Keratinocyte (primary cell): ENCODE measurements at regions not wholly inside any gene's neighbourhood (a gene's known extent, or its start where the extent isn't known, plus 50 kb on each side); places are given as distances from the start of the nearest gene placed in this dataset.

Source experiments
- DNase-seq: peaks from one replicate; pipeline ENCODE4 v3.0.0-alpha.2; 2011; ENCODE audit warnings: low read depth, missing footprints, low spot score
- FAIRE-seq: peaks from 2 replicates; lab custom pipeline; 2011; peaks lifted over from hg19 to GRCh38; lab: Jason Lieb, UNC
- H2AFZ ChIP-seq: 2 replicates; pipeline ENCODE4 v1.6.0; 2012; ENCODE audit warnings: low read length, control low read depth, inconsistent platforms; ENCODE audit not compliant: control insufficient read depth
- H3K27ac ChIP-seq: 2 replicates; pipeline ENCODE4 v1.5.1; 2011; ENCODE audit warnings: low read length; ENCODE audit not compliant: control insufficient read depth, insufficient read depth
- H3K27me3 ChIP-seq: 3 replicates; pipeline ENCODE4 v1.6.0; 2011; ENCODE audit warnings: low read length; ENCODE audit not compliant: control insufficient read depth, insufficient read depth; ENCODE audit errors: extremely low read depth
- H3K36me3 ChIP-seq, 2 experiments: 2 replicates in 1 of 2; 3 replicates in 1 of 2; pipeline ENCODE4 v1.5.1; 2011; ENCODE audit warnings: low read length in 2 of 2, mild to moderate bottlenecking in 1 of 2; ENCODE audit not compliant: control insufficient read depth in 2 of 2, insufficient read depth in 2 of 2; ENCODE audit errors: extremely low read depth in 1 of 2
- H3K4me1 ChIP-seq: 3 replicates; pipeline ENCODE4 v1.5.1; 2011; ENCODE audit warnings: low read length; ENCODE audit not compliant: control insufficient read depth, insufficient read depth; ENCODE audit errors: extremely low read depth
- H3K4me2 ChIP-seq: 3 replicates; pipeline ENCODE4 v1.6.0; 2011; ENCODE audit warnings: low read depth, low read length; ENCODE audit not compliant: control insufficient read depth, insufficient read depth; ENCODE audit errors: extremely low read depth
- H3K4me3 ChIP-seq, 3 experiments: fragments of 200-600 bp in 1 of 3; sonication (generic) in 1 of 3; 2 replicates in 2 of 3; 3 replicates in 1 of 3; pipeline ENCODE4 v1.5.1; 2011 to 2016; ENCODE audit warnings: low read length in 3 of 3, mild to moderate bottlenecking in 3 of 3, control low read depth in 2 of 3, inconsistent platforms in 1 of 3, low read depth in 1 of 3, mixed read lengths in 1 of 3, mixed run types in 1 of 3, moderate library complexity in 1 of 3; ENCODE audit not compliant: control insufficient read depth in 2 of 3, insufficient read depth in 2 of 3; ENCODE audit errors: extremely low read depth in 1 of 3
- H3K79me2 ChIP-seq: 2 replicates; pipeline ENCODE4 v1.6.0; 2012; ENCODE audit warnings: low read length; ENCODE audit not compliant: control insufficient read depth, insufficient read depth
- H3K9ac ChIP-seq: 3 replicates; pipeline ENCODE4 v1.6.0; 2011; ENCODE audit warnings: low read length; ENCODE audit not compliant: control insufficient read depth, insufficient read depth; ENCODE audit errors: extremely low read depth
- H3K9me1 ChIP-seq: 3 replicates; pipeline ENCODE4 v1.6.0; 2011; ENCODE audit warnings: low read length; ENCODE audit not compliant: control insufficient read depth, insufficient read depth; ENCODE audit errors: extremely low read depth
- H3K9me3 ChIP-seq: 2 replicates; pipeline ENCODE4 v1.5.1; 2012; ENCODE audit warnings: low read depth, low read length; ENCODE audit not compliant: control insufficient read depth
- H4K20me1 ChIP-seq: 3 replicates; pipeline ENCODE4 v1.6.0; 2011; ENCODE audit warnings: low read length; ENCODE audit not compliant: control insufficient read depth, insufficient read depth; ENCODE audit errors: extremely low read depth
- EZH2 ChIP-seq: IDR thresholded peaks from one replicate; pipeline ENCODE4 v1.6.1; 2012; ENCODE audit warnings: inconsistent platforms, mild to moderate bottlenecking, low read length, moderate library complexity
- dilution Hi-C: fragments of 300-500 bp; cut with MboI; formaldehyde crosslinking; loops from one replicate; pipeline ENCODE4 v1.7.0; 2020; ENCODE audit warnings: low sequenced_read_pairs; ENCODE audit not compliant: extremely low pct_ligation_motif_present
- TF ChIP-seq, protein P1 (sequence below), 3 experiments: IDR thresholded peaks in 1 of 3; conservative IDR thresholded peaks in 1 of 3; optimal IDR thresholded peaks in 1 of 3; 2 replicates in 2 of 3; 3 replicates in 1 of 3; pipeline versions ENCODE3 to v1.5.1; 2011; ENCODE audit warnings: low read length in 3 of 3, mild to moderate bottlenecking in 3 of 3, moderate library complexity in 2 of 3, control low read depth in 1 of 3, inconsistent platforms in 1 of 3; ENCODE audit not compliant: insufficient read depth in 2 of 3; ENCODE audit errors: extremely low read depth in 1 of 3

DNA sequence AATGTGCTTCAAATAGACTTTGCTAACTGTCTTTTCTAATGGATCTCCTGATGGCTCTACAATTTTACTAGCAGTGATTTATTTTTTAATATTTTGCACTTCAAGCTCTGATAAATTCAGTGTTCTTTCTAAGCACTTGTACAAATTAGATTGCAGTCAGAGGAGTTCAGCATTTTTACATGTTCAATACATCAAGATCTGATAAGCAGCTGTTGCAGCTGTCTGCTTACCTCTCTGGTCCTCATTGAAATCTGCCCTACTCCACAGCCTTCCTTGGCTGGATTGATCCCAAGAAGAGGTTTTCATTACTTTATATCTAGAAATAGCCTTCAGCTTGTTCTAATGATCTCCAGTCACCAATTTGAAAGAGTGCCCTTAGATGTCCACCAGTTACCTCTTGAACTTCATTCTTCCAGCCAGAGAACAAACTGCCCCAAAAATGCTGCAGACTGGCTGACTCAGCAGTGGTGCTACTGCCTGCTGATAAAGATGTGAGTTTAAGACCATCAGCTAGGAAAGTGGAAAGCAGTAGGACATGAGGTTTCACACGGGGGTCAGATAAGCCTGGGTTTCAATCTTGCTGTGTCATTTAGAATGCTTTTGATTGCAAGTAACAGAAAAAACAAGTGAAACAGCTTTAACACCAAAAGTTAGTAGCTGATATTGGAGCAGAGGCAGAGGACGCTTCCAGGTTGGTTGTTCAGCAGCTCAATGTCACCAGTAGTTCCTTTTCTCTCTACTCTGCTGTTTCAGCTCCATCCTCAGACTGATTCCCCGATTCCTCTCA is 350.9 kb upstream of the NPVF start:
- no peaks in the 10 kb centered on the region for H3K79me2 ChIP-seq
- H3K9me3 ChIP-seq: no peaks in the 10 kb centered on the region
- H3K4me2 ChIP-seq: no peak overlapping the region
- H4K20me1 ChIP-seq: no peaks in the 10 kb centered on the region
- no peaks in the 10 kb centered on the region for H3K36me3 ChIP-seq
- TF ChIP-seq, protein P1, sequence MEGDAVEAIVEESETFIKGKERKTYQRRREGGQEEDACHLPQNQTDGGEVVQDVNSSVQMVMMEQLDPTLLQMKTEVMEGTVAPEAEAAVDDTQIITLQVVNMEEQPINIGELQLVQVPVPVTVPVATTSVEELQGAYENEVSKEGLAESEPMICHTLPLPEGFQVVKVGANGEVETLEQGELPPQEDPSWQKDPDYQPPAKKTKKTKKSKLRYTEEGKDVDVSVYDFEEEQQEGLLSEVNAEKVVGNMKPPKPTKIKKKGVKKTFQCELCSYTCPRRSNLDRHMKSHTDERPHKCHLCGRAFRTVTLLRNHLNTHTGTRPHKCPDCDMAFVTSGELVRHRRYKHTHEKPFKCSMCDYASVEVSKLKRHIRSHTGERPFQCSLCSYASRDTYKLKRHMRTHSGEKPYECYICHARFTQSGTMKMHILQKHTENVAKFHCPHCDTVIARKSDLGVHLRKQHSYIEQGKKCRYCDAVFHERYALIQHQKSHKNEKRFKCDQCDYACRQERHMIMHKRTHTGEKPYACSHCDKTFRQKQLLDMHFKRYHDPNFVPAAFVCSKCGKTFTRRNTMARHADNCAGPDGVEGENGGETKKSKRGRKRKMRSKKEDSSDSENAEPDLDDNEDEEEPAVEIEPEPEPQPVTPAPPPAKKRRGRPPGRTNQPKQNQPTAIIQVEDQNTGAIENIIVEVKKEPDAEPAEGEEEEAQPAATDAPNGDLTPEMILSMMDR (optimal IDR thresholded peaks at IDR 0.05 in 1 of 3, IDR thresholded peaks at IDR 0.05 in 1 of 3, conservative IDR thresholded peaks at IDR 0.05 in 1 of 3; ENCODE audit: extremely low read depth in 1 of 3, insufficient read depth in 2 of 3, low read length in 3 of 3): no peak
- no peak for TF ChIP-seq EZH2
- dilution Hi-C loops: loop anchor here (25.0 kb wide), 1 partner anchor 258 kb away; no protein-coding TSS in a partner anchor
- no peak overlapping the region for H2AFZ ChIP-seq
- H3K27ac ChIP-seq: no peak overlapping the region
- no peaks in the 10 kb centered on the region for H3K9me1 ChIP-seq
- no peak overlapping the region for H3K9ac ChIP-seq
- DNase-seq (no peak), FAIRE-seq (no peak)
- H3K4me3 ChIP-seq: no peak overlapping the region
- H3K27me3 ChIP-seq: no peaks in the 10 kb centered on the region
- H3K4me1 ChIP-seq: no peaks in the 10 kb centered on the region

DNA sequence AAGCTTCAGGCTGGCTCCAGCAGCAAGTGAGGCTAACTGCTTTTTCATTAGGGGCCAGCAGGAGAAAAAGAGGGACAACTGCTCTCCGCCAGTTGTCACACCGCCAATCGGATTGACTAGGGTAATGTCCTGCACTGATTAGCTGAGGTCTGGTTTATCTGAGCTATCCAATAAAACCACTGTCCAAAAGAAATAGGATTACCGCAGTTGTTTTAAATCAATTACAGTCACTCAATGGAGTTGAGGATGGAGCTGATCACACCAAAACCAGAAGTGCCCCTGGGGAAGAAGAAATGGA is 351.4 kb upstream of the NPVF start:
- no peaks in the 10 kb centered on the region for H3K9me3 ChIP-seq
- TF ChIP-seq, protein P1 (optimal IDR thresholded peaks at IDR 0.05 in 1 of 3, IDR thresholded peaks at IDR 0.05 in 1 of 3, conservative IDR thresholded peaks at IDR 0.05 in 1 of 3; ENCODE audit: extremely low read depth in 1 of 3, insufficient read depth in 2 of 3, low read length in 3 of 3): no peak
- no peak for TF ChIP-seq EZH2
- no peaks in the 10 kb centered on the region for H3K79me2 ChIP-seq
- H3K9me1 ChIP-seq: no peaks in the 10 kb centered on the region
- DNase-seq: no peak
- H3K36me3 ChIP-seq: no peaks in the 10 kb centered on the region
- no peak overlapping the region for H3K4me3 ChIP-seq
- no peak overlapping the region for H2AFZ ChIP-seq
- no peaks in the 10 kb centered on the region for H3K4me1 ChIP-seq
- no peak overlapping the region for H3K4me2 ChIP-seq
- no peak overlapping the region for H3K9ac ChIP-seq
- no peaks in the 10 kb centered on the region for H4K20me1 ChIP-seq
- H3K27me3 ChIP-seq: no peaks in the 10 kb centered on the region
- FAIRE-seq: no peak
- H3K27ac ChIP-seq: no peak overlapping the region
- dilution Hi-C loops: loop anchor here (25.0 kb wide), 1 partner anchor 258 kb away; no protein-coding TSS in a partner anchor
